ENCODE measurements at regions not wholly inside any gene's neighbourhood (a gene's known extent, or its start where the extent isn't known, plus 50 kb on each side); places are given as distances from the start of the nearest gene placed in this dataset.

- TF ChIP-seq CTCF (conservative IDR thresholded peaks at IDR 0.05; ENCODE audit: low read depth, low read length), result no peak
- no peak for TF ChIP-seq EZH2 (IDR thresholded peaks at IDR 0.05; ENCODE audit: borderline replicate concordance, low read depth, low read length, poor library complexity, severe bottlenecking)
Observed at GRCh38 chr11:91209751-91210150, 986.9 kb upstream of the CHORDC1 start.
